ENCODE measurements at regions not wholly inside any gene's neighbourhood (a gene's known extent, or its start where the extent isn't known, plus 50 kb on each side); places are given as distances from the start of the nearest gene placed in this dataset.

- TF ChIP-seq POLR2A (IDR thresholded peaks at IDR 0.05): no peak
- TF ChIP-seq CTCF (IDR thresholded peaks at IDR 0.05): no peak
- no peak for TF ChIP-seq POLR2AphosphoS5 (IDR thresholded peaks at IDR 0.05)
These were observed 686.8 kb downstream of the ZEB2 start for GRCh38 chr2:143833015-143833660.
